Bronchial epithelial cell (primary cell): ENCODE measurements at regions not wholly inside any gene's neighbourhood (a gene's known extent, or its start where the extent isn't known, plus 50 kb on each side); places are given as distances from the start of the nearest gene placed in this dataset.
A peak's percentile ranks its signal among the peaks of the same experiment; 100 is the strongest.

Experiments
- DNase-seq: peaks from one replicate; pipeline ENCODE4 v3.0.0-alpha.2; 2010; ENCODE audit warnings: low read depth
- FAIRE-seq: peaks from 2 replicates; lab custom pipeline; 2011; peaks lifted over from hg19 to GRCh38; lab: Jason Lieb, UNC
- H3K27me3 ChIP-seq: 2 replicates; pipeline ENCODE4 v1.5.1; 2011; ENCODE audit warnings: low read length; ENCODE audit not compliant: control insufficient read depth, insufficient read depth
- H3K36me3 ChIP-seq: 2 replicates; pipeline ENCODE4 v1.5.1; 2011; ENCODE audit warnings: low read length; ENCODE audit not compliant: control insufficient read depth, insufficient read depth
- H3K4me3 ChIP-seq: 2 replicates; pipeline ENCODE4 v1.5.1; 2011; ENCODE audit warnings: mild to moderate bottlenecking, low read depth, low read length, control low read depth
- CTCF ChIP-seq: IDR thresholded peaks from 2 replicates; pipeline ENCODE4 v1.5.1; 2011; ENCODE audit warnings: mild to moderate bottlenecking, moderate library complexity, low read length, control low read depth, inconsistent platforms; ENCODE audit not compliant: insufficient read depth, severe bottlenecking

- no peaks in the 10 kb centered on the region for H3K36me3 ChIP-seq
- FAIRE-seq (no peak), DNase-seq (no peak)
- H3K4me3 ChIP-seq = no peak overlapping the region
- no peak for TF ChIP-seq CTCF
- no peaks in the 10 kb centered on the region for H3K27me3 ChIP-seq
Measured at GRCh38 chr1:198978523-198978922, 339.7 kb downstream of the PTPRC start.

- FAIRE-seq (no peak), DNase-seq (peak; percentile 35)
- Histone ChIP-seq H3K4me3 (no peak overlapping the region), H3K36me3 (no peaks in the 10 kb centered on the region), H3K27me3 (no peaks in the 10 kb centered on the region)
- no peak for TF ChIP-seq CTCF
Measured at GRCh38 chr1:198986036-198986435, 347.2 kb downstream of the PTPRC start.

DNA sequence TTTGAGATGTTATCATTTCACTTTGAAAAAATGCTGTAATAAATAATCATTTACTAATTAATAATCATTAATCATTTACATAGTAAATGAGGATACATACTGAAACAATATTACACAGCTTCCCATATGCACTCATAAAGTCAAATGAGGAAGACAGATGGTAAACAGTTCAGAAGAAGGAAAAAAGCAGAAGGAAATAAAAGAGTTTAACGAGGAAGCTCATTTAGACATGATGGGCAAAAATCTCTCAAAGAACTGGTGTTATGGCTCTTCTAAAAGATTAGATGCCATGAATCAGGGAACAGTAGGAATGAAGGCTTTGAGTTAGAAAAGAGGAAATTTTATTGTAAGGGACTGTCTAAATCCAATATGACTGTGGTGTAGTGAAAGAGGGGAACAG lies 347.6 kb downstream of the PTPRC start:
- DNase-seq (no peak), FAIRE-seq (no peak)
- TF ChIP-seq CTCF = no peak
- no peak overlapping the region for H3K4me3 ChIP-seq
- no peaks in the 10 kb centered on the region for H3K36me3 ChIP-seq
- no peaks in the 10 kb centered on the region for H3K27me3 ChIP-seq

GRCh38 chr1:199002661-199003060 lies 363.8 kb downstream of the PTPRC start:
- Histone ChIP-seq H3K27me3 (no peaks in the 10 kb centered on the region), H3K36me3 (no peaks in the 10 kb centered on the region), H3K4me3 (no peak overlapping the region)
- TF ChIP-seq CTCF = no peak
- FAIRE-seq (no peak), DNase-seq (no peak)

DNA sequence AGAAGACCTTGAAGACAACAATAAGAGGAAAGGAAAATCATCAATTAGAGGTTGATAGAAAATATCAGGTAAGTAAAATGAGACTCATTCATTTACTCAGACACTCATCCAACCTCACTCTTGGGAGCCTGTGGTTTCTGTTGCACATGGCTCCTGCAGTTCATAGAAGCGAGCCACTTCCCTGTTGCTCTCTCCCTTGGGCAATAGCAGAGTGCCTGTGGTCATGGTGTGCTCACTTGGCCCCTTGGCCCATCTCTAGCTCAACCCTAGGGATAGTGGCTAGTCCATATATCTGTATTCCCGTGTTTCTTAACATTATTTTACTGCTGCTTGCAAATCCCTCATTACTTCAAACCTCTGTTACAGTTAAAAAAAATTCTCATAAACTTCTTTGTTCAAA lies 368.6 kb downstream of the PTPRC start:
- H3K4me3 ChIP-seq = no peak overlapping the region
- FAIRE-seq = no peak
- H3K36me3 ChIP-seq = no peaks in the 10 kb centered on the region
- TF ChIP-seq CTCF = no peak
- DNase-seq = peak; percentile 18
- H3K27me3 ChIP-seq = no peaks in the 10 kb centered on the region

DNA sequence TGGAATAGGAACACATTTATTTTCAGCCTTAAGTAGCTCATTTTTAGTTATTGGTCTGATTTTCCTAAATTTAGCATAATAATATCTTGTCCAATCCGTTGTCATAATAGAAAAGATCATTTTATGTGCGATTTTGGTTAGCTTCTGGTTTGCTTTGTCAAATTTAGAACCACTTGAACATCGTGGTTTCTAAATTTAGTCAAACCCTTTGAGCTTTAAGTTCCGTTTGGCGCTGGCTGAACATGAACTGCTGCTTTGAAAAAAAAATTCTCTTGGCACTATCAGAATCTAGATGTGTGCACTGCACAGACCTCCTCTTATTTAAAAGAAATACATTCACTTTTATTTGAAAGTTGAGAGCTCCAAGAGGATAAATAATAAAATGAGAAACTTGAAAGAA lies 370.6 kb downstream of the PTPRC start:
- FAIRE-seq = no peak

More for the DNA sequence above, 370.6 kb downstream of the PTPRC start:
- Histone ChIP-seq H3K27me3 (no peaks in the 10 kb centered on the region), H3K36me3 (no peaks in the 10 kb centered on the region), H3K4me3 (no peak overlapping the region)
- no peak for DNase-seq
- TF ChIP-seq CTCF = no peak
